ENCODE measurements at regions not wholly inside any gene's neighbourhood (a gene's known extent, or its start where the extent isn't known, plus 50 kb on each side); places are given as distances from the start of the nearest gene placed in this dataset.

DNA sequence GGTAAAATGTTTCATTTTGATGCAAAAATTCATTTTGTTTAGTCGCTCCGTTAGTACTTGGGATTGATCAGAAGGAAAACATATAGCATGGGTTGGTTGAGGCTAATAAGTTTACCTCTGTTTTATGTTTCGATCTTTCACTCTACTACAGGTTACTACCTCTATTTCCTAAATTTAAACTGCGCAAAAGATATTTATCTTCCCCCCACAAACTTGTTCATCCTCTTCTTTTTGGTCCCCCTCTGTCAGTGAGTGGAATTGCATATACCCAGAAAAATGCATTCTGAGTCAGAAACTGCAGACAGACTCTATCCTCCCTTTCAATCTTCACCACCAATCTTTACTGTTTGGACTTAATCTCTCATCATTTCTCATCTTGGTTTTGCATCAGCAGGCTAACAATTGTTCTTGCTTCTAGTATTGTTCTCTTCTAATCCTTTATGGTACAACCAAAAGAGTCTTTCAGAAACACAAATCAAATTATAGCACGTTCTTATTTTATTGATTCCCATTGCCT, 316.0 kb upstream of the ADGRL4 start:
- TF ChIP-seq, protein P1, sequence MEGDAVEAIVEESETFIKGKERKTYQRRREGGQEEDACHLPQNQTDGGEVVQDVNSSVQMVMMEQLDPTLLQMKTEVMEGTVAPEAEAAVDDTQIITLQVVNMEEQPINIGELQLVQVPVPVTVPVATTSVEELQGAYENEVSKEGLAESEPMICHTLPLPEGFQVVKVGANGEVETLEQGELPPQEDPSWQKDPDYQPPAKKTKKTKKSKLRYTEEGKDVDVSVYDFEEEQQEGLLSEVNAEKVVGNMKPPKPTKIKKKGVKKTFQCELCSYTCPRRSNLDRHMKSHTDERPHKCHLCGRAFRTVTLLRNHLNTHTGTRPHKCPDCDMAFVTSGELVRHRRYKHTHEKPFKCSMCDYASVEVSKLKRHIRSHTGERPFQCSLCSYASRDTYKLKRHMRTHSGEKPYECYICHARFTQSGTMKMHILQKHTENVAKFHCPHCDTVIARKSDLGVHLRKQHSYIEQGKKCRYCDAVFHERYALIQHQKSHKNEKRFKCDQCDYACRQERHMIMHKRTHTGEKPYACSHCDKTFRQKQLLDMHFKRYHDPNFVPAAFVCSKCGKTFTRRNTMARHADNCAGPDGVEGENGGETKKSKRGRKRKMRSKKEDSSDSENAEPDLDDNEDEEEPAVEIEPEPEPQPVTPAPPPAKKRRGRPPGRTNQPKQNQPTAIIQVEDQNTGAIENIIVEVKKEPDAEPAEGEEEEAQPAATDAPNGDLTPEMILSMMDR (IDR thresholded peaks at IDR 0.05): no peak
- no peak for TF ChIP-seq ZFX (IDR thresholded peaks at IDR 0.05; ENCODE audit: borderline replicate concordance)
